SW 1271 (cell line): ENCODE measurements at regions not wholly inside any gene's neighbourhood (a gene's known extent, or its start where the extent isn't known, plus 50 kb on each side); places are given as distances from the start of the nearest gene placed in this dataset.
A peak's percentile ranks its signal among the peaks of the same experiment; 100 is the strongest.

ENCODE experiments used
- DNase-seq, 2 experiments: peaks; one replicate each; lab custom pipeline; 2025; lab: John Stamatoyannopoulos, UW

GRCh38 chr12:126512916-126513913 is 1448.0 kb downstream of the AACS start:
- DNase-seq: no peak

- DNase-seq: peak in 1 of 2 experiments; percentile 57
Observed at GRCh38 chr12:126518596-126519200, 1453.5 kb downstream of the AACS start.

- DNase-seq: no peak
Observed at GRCh38 chr12:126519833-126520232, 1454.6 kb downstream of the AACS start.

GRCh38 chr12:126523891-126524290 is 1458.7 kb downstream of the AACS start:
- no peak for DNase-seq

GRCh38 chr12:126534495-126534894 is 1469.3 kb downstream of the AACS start:
- DNase-seq: no peak

- DNase-seq: no peak
Observed at GRCh38 chr12:126534942-126535341, 1469.7 kb downstream of the AACS start.

GRCh38 chr12:126535971-126536370 is 1470.7 kb downstream of the AACS start:
- DNase-seq: no peak

- no peak for DNase-seq
Observed at GRCh38 chr12:126537961-126538530, 1472.8 kb downstream of the AACS start.

GRCh38 chr12:126538888-126539287 is 1473.7 kb downstream of the AACS start:
- DNase-seq: no peak

- no peak for DNase-seq
Observed at GRCh38 chr12:126545411-126545810, 1480.2 kb downstream of the AACS start.

- DNase-seq: no peak
Observed at GRCh38 chr12:126547905-126548304, 1482.7 kb downstream of the AACS start.

GRCh38 chr12:126551869-126552268 is 1486.6 kb downstream of the AACS start:
- no peak for DNase-seq

- DNase-seq: no peak
Observed at GRCh38 chr12:126554625-126555024, 1489.4 kb downstream of the AACS start.

GRCh38 chr12:126557659-126558058 is 1492.4 kb downstream of the AACS start:
- DNase-seq: no peak

GRCh38 chr12:126558219-126558618 is 1493.0 kb downstream of the AACS start:
- no peak for DNase-seq

- no peak for DNase-seq
Observed at GRCh38 chr12:126558810-126559209, 1493.6 kb downstream of the AACS start.

- DNase-seq: no peak
Observed at GRCh38 chr12:126567016-126567415, 1501.8 kb downstream of the AACS start.

- DNase-seq: no peak
Observed at GRCh38 chr12:126569706-126570105, 1504.5 kb downstream of the AACS start.

- no peak for DNase-seq
Observed at GRCh38 chr12:126570566-126570965, 1505.3 kb downstream of the AACS start.

- DNase-seq: no peak
Observed at GRCh38 chr12:126572170-126572569, 1506.9 kb downstream of the AACS start.

- no peak for DNase-seq
Observed at GRCh38 chr12:126581655-126582054, 1516.4 kb downstream of the AACS start.

- DNase-seq: no peak
Observed at GRCh38 chr12:126582231-126582630, 1517.0 kb downstream of the AACS start.
